Left ventricle myocardium superior (tissue), 1 donor: ENCODE measurements at regions not wholly inside any gene's neighbourhood (a gene's known extent, or its start where the extent isn't known, plus 50 kb on each side); places are given as distances from the start of the nearest gene placed in this dataset.
A peak's percentile ranks its signal among the peaks of the same experiment; 100 is the strongest.
"Not testable (repeated sequence)": the region's sequence is repeated elsewhere in the genome, so short reads cannot be mapped to it uniquely, and the experiment has no call there.

Source experiments
- ATAC-seq: fragments of 200-7000 bp; cut with Tn5 transposase; one replicate; pipeline ENCODE4 v1.9.1; 2020; ENCODE audit warnings: mild to moderate bottlenecking, moderate library complexity
- DNase-seq: peaks from one replicate; pipeline ENCODE4 v3.0.0-alpha.2; 2020
- intact Hi-C: fragments of 100-400 bp; cut with micrococcal nuclease; formaldehyde crosslinking; loops from one replicate; pipeline ENCODE4 v1.11.0; 2022
- donor health status: DM: no; HTN: yes; CAD: no; lungs with severe emphysema.

DNA sequence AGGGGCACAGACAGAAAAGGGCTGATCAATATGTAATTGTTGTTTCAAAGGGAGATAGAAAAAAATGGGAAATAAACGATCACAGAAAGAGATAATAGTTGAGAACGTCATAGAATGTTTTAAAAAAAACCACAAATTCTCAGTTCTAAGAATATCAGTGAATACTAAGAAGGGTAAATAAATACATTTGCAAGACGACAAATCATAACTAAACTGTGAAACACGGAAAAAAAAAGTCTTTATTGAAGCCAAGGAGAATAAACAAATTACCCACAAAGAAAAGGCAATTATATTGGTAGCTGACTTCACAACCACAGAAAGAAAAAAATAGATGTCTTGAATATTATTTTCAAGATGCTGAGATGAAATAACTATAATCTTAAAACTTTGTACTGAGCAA is 305.2 kb upstream of the STEAP1 start:
- no peak for DNase-seq
- intact Hi-C loops, result no loop called here
- ATAC-seq, result no peak

DNA sequence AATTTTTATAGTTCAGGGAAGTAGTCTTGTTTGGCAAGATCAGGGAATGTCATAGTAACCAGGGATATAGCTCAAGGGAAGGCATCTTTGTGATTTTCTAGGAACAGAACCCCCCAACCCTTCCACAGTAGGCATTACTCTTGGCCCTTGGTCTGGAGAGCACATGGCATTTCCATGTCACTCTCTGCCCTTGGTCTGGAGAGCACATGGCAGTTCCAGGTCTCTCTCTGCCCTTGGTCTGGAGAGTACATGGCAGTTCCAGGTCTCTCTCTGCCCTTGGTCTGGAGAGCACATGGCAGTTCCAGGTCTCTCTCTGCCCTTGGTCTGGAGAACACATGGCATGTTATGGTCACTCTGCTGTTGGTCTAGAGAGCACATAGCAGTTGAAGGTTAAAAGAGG is 297.2 kb upstream of the STEAP1 start:
- ATAC-seq, DNase-seq, intact Hi-C loops: not testable (repeated sequence)

DNA sequence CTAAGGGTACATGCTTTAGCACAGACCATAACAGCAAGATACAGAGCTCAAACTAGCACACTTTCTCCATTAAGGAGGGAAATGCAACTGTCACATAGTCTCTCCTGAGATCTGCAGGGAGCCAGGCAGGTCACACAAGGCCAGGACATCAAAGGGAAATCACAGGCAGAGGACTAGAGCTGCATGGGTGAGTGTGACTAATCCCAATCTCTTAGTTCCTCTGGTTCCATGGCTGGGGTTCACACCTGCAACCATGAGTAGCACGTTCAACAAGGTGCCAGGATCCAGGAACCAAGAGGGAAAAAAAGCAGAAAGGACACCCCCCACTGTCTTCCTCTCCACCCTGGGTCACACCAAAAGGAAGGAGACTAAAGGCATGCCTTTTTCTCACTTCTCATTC is 296.5 kb upstream of the STEAP1 start:
- DNase-seq, result no peak

DNA sequence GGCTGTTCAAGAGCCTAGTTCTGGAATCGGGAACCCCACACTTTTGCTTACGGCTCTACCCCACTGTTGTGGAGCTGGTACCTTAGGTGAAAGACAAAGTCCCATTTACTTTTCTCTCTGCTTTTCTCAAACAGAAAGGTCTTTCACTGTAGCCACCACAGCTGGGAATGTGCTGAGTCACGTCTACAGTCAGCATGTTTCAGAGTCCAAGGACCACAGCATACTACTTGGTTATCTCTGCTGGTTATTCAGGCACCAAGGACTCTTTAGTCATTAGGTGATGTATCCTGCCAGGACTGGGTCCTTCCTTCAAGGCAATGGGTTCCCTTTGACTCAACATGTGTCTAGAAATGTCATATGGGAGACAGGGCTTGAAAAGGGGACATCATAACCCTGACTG is 266.8 kb upstream of the STEAP1 start:
- ATAC-seq (no peak), DNase-seq (no peak)
- intact Hi-C loops, result no loop called here

More for the DNA sequence above, 296.5 kb upstream of the STEAP1 start:
- intact Hi-C loops, result no loop called here
- no peak for ATAC-seq

DNA sequence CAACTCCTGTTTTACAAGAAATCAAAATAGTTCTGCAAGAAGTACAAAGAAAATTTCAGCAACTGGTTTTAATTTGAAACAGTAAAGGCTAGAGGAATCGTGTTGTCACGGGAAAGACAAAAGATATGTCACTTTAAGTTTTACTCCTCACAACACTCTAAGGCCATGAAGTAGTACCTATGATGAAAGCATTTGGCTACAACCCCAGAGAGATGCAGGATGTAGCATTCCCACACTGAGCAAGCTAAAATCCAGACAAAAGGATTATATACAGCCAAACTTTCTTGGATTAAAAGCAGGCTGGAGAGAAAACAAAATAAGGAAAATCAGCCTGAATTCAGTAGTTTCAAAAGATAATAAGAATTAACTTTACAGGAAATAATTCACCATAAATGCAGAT is 245.5 kb upstream of the STEAP1 start:
- ATAC-seq, result no peak
- intact Hi-C loops, result no loop called here
- DNase-seq, result no peak

- intact Hi-C loops, result no loop called here
- DNase-seq (no peak), ATAC-seq (no peak)
These were observed 239.6 kb upstream of the STEAP1 start for GRCh38 chr7:89914711-89915110.

DNA sequence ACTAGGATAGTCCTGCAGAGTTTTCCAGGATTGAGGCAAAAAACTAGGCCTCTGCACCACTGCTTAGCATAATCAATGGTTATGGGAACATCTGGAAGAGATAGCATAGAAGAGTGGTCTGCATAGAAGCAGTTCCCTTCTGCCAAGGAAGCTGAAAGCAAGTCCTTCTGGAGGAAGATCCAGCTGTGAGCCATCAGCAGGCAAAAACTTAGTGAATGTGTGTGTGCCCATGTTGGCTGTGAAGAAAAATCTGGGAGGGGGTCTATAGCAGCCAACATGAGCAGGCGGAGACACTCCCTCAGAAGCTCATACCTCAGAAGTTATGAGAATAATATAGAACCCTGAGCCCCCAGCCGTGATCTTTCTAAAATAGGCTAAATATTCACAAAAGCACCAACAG is 228.1 kb upstream of the STEAP1 start:
- ATAC-seq (no peak), DNase-seq (no peak)
- intact Hi-C loops, result no loop called here

DNA sequence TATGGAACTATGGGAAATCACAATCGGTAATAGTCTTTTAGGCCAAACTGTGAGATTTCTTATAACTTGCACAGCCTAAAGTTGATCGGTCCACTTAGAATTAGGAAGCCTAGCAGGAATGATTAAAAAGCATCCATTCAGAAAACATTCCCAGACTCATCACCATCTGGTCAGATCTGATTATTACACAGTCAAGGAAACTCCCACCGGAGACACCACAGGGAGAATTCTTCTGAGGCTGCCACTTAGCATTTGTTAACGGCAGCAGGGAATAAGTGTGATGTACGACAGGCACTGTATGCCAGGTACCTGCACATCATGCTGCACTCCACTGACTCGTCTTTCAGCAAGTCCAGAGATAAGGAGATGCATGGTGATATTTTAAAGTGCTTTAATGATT is 227.6 kb upstream of the STEAP1 start:
- ATAC-seq, result no peak
- DNase-seq, result no peak
- intact Hi-C loops, result no loop called here

GRCh38 chr7:89927762-89928161 is 226.5 kb upstream of the STEAP1 start:
- intact Hi-C loops, result no loop called here
- DNase-seq (no peak), ATAC-seq (peak; percentile 26)

- DNase-seq, result no peak
- intact Hi-C loops, result no loop called here
- no peak for ATAC-seq
These were observed 225.8 kb upstream of the STEAP1 start for GRCh38 chr7:89928451-89928850.

- DNase-seq (no peak), ATAC-seq (no peak)
- intact Hi-C loops, result no loop called here
These were observed 220.2 kb upstream of the STEAP1 start for GRCh38 chr7:89934101-89934500.

- intact Hi-C loops, result no loop called here
- DNase-seq, result no peak
- no peak for ATAC-seq
These were observed 210.7 kb upstream of the STEAP1 start for GRCh38 chr7:89943525-89944050.

DNA sequence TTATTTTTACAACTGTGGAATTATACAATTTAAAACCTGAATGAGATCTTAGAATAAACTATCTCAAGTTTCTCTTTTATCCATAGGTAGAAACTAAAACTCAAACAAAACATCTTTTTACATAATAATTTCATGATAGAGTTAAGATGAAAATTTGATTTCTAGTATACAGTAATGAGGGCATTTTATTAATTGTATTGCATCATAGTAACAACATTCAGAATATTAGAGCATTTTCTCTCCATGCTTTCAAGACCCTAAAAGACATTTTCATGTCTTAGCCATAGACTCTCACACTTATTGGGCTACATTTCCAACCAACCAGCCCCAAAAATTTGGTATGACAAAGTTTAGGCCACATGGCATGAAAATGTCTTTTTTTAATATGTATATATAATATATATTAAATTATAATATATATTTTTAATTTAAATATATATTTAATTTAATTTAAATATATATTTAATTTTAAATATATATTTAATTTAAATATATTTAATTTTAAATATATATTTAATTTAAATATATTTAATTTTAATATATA is 195.7 kb upstream of the STEAP1 start:
- intact Hi-C loops, result no loop called here
- no peak for ATAC-seq

GRCh38 chr7:89966067-89966664 is 188.1 kb upstream of the STEAP1 start:
- DNase-seq (no peak), ATAC-seq (no peak)
- intact Hi-C loops, result no loop called here

More for the DNA sequence above, 195.7 kb upstream of the STEAP1 start:
- DNase-seq, result no peak

DNA sequence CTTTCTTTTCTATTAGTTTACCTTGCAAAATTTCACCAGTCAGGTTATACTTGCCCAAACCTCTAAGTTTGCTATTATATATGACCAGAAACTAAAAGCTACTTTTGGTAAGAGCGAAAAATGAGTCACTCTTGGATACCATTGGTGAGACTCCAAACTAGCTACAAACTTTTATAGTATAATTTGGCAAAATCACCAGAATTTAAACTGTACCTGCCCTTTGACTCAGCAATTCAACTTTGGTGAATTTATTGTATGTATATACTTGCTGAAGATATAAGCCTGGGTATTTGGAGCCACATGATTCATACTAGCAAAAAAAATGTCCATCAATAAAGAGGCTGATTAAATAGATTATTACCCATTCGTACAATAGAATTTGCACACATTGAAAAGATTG is 178.7 kb upstream of the STEAP1 start:
- ATAC-seq, result no peak
- intact Hi-C loops, result no loop called here
- no peak for DNase-seq

GRCh38 chr7:89987665-89988064 is 166.6 kb upstream of the STEAP1 start:
- DNase-seq (no peak), ATAC-seq (no peak)
- intact Hi-C loops, result no loop called here

DNA sequence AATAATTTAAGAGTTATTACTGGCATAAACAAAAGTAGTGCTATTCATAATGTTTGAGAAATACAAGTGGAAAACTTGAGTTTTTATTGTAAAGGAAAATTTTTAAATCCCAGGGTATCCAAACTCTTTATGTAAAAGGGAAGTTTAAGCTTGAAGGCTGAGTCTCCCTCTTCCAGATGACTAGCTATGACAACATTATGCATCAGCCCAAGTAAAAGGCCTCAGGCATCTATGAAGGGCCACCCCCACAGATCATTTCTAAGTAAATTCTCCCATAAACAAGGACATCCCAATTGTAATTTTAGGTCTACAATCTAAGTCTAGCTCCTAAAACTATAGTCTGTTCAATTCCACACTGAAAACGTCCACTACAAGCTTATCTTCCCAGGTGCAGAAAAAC is 166.2 kb upstream of the STEAP1 start:
- ATAC-seq (no peak), DNase-seq (no peak)
- intact Hi-C loops, result no loop called here

GRCh38 chr7:89989454-89989853 is 164.8 kb upstream of the STEAP1 start:
- no peak for DNase-seq
- ATAC-seq, result no peak
- intact Hi-C loops, result no loop called here

- no peak for DNase-seq
- no peak for ATAC-seq
- intact Hi-C loops, result no loop called here
These were observed 159.8 kb upstream of the STEAP1 start for GRCh38 chr7:89994483-89994882.

GRCh38 chr7:89998554-89998953 is 155.7 kb upstream of the STEAP1 start:
- intact Hi-C loops, result no loop called here
- no peak for ATAC-seq
- DNase-seq, result no peak

- intact Hi-C loops, result no loop called here
- DNase-seq (no peak), ATAC-seq (no peak)
These were observed 148.4 kb upstream of the STEAP1 start for GRCh38 chr7:90005836-90006235.
